Bone marrow (tissue), 2 donors: ENCODE measurements at regions not wholly inside any gene's neighbourhood (a gene's known extent, or its start where the extent isn't known, plus 50 kb on each side); places are given as distances from the start of the nearest gene placed in this dataset.
A peak's percentile ranks its signal among the peaks of the same experiment; 100 is the strongest.

ENCODE experiments used
- DNase-seq, 2 donors: peaks; one replicate each; lab custom pipeline; 2025; lab: John Stamatoyannopoulos, UW

DNA sequence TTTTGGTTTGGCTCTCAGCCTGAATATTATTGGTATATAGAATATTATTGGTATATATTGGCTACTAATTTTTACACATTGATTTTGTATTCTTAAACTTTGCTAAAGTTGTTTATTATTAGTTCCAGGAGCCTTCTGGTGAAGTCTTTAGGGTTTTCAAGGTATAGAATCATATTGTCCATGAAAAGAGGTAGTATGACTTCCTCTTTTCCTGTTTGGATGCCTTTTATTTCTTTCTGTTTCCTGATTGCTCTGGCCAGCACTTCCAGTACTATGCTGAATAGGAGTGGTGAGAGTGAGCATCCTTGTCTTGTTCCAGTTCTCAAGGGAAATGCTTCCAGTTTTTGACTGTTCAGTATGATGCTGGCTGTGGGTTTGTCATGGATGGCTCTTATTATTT is 107.3 kb upstream of the LIPC start:
- DNase-seq = no peak

DNA sequence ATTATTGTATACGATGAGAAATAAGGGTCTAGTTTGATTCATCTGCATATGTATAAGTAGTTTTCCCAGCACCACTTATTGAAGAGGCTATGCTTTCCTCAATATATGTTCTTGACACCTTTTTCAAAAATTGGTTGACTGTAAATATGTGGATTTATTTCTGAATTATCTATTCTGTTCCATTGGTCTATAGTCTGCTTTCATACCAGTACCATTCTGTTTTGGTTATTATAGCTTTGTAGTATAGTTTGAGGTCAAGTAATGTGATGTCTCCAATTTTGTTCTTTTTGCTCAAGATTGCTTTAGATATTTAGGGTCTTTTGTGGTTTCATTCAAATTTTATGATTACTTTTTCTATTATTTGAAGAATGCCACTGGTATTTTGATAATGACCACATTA is 103.8 kb upstream of the LIPC start:
- DNase-seq = no peak

DNA sequence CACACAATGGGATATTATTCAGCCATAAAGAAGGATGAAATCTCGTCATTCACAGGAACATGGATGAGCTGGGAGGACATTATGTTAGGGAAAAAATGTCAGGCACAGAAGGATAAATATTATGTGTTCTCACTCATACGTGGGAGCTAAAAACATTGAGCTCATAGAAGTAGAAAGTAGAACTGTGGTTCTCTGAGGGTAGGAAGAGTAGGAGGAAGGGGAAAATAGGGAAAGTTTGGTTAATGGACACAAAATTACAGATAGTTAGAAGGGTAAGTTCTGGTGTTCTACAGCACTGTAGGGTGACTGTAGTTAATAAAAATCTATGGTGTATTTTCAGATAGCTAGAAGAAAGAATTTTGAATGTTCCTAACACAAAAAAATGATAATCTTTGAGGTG is 102.6 kb upstream of the LIPC start:
- no peak for DNase-seq

DNA sequence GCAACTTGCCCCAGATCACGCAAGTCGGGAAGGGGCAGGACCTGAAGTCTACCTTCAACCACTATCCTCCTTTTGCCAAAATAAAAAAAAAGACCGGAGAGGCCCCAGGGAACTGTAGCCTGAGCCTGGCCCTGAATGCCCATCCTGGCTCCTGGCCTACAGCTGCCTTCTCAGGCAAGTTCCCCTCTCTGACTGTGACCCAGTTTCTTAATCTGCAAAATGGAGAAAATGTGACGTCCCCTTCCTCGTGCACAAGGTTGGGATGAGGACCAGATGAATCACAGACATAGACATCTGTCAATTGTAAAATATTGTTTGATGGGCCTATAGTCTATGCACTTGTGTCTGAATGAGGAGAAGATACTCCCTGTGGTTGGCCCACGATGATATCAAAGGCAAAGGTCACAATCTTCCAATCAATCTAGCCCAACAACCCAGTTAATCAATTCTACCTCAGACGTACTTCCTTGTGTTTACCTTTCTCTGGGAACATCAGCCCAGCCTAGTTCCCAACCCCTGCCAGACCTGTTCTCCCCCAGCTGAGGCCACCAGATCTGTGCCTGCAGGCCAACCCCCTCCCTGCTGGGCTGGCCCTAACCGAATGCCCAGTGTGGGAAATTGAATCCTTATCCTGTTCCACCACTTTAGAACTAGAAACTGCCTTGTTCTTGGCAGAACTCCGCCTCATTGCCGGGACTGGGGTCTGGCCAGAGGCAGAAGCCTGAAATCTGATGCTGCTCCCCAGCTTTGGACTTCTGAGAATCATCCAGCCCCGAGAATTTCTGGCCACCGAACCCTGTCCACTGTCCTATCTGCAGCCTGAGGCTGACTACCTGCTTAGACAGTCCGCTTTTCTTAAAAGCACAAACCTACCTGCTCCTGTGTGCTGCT is 101.8 kb upstream of the LIPC start:
- no peak for DNase-seq

DNA sequence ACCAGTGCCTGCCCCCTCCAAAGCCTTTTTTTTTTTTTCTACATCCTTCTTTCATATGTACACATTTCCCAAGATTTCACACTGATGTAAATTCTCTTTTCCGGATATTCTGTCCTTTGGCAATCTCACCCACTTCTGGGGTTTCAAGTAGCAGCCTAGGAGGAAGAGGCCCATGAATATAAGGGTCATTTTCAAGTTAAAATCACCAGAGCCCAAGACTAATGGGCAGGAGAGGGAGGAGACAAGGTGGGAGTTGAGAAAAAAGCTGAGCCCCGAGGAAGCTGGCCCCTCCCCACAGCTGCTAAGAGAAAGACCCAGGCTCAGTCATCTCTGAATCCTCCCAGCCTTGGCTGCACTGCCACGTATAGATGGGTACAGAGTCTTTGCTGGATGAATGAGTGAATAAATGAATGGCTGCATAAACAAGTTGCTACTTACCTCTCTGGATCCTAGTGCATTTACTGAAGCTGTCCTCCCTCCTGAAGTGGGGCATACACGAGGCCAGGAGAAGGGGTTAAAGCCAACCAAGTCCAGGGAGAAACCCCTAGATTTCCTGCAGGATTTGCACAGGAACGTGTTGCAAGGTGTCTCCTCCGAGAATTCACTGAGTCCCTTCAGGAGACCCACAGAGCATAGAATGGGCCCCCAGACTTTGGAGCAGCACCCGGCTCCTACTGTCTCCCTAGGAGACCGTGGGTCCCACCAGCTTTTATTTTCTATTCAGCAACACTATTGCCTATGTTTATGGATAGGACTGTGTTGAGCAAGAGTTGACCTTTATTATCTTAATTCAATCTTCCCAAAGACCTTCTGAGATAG is 100.8 kb upstream of the LIPC start:
- no peak for DNase-seq

DNA sequence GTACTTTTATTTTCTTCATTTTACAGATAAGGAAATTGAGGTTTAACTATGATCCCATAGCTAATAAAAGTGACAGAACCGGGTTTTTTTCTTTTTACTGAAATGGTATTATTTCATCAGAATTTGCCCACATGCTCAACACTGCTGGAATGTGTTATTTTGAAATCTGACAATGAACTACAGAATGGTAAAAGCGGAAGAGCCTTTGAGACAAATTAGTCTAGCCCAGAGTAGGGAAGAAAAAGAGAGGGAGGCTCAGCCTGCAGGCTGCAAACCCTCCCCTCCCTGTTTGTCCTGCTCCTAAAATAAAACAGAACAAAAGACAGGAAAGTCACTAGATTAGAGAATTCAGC is 100.3 kb upstream of the LIPC start:
- peak in 1 of 2 donors; percentile 87 for DNase-seq

DNA sequence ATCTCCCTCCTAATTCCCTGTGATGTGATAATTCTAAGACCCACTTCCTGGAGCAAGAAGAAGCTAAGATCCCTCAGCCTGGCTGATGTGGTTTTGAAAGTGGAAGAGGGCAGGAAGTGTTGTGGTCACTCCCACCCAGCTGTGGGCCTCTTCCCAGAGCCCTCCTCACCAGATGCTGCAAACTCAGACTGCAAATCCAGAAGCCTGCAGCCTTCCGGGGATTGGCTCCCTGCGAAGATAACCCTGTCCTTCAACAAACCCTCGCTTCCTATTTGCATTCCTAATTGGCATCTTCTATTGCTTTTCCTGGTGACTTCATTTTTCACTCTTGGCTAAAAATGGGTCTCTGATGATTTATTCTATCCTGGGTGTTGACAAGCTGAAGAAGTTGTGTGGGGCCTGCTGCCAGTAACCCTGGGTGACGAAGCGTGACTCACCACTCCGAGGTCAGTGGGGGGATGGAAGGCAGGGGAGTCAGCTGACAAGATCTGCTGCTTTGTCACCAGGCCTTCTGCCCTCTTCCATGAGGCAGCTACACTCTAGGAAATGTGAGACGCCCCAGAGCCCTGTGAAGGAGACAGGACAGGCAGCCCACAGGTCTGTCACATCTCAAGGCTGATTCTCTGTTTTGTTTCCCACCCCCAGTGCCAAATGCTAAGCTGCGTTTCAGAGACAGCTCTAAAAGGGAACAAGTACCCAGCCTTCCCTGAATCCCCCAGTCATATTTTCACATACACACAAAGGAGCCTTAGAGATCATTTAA is 99.7 kb upstream of the LIPC start:
- DNase-seq = peak; percentile 73 to 97

DNA sequence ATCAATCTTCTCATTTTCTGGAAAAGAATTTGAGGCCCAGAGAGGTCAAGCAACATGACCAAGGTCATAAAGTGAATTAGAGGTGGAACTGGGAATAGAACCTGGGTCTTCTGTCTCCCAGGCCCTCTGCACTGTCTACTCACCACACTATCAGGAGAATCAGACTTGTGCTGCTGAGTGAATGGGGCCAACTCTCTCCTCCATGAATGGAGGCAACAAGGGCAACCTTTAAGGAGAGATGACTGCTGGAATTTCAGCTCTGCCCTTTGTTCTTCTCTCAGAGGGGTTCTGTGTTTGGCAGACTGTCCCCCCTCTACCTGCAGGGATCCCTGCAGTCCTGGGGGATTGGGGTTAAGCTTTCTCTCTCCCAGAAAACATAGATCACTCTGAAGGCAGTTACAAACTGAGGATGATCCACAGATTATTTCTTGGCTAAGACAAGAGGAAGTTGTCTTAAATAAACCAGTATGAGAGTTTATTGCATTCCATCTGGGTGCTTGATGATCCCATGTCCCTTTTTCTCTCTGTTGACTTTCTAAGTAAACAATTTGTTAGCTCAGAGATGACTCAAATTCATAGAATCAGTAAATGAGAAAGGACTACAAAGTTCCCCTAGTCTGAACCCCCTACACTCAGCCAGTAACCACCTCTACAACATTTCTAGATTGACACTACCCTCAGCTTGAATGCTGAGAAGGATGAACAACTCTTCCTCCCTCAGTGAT is 99.0 kb upstream of the LIPC start:
- DNase-seq = no peak

DNA sequence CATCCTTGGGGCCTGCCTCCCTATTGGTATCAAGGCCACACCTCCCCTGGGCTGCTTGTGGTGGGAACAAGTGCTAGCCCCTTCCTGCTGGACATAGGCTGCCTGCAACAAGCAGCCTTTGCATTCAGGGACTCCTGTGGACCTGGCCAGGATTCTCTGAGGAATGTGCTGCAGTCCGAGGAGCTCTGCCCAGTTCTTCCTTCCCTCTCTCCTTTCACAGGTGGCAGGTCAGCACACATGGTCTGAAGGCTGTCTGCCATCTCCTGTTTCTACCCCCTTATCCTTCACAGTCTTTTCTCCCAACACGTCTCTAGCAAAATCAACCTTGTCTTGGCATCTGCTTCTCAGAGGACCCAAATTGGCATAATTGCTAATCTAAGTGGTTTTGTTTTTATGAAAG is 97.0 kb upstream of the LIPC start:
- DNase-seq = no peak

DNA sequence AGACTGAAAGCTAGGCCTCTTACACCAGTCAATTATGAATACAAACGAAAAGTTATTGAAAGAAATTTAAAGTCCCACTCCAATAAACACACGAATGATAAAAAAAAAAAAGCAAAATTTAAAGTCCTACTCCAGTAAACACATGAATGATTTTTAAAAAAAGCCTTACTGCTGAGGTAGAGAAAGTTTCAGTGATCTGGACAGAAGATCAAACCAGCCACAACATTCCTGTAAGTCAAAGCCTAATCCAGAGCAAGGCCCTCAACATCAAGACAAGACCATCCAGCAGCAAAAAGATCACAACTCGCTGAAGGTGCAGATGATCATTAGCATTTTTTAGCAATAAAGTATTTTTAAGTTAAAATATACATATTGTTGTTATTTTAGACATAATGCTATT is 95.6 kb upstream of the LIPC start:
- DNase-seq = no peak

DNA sequence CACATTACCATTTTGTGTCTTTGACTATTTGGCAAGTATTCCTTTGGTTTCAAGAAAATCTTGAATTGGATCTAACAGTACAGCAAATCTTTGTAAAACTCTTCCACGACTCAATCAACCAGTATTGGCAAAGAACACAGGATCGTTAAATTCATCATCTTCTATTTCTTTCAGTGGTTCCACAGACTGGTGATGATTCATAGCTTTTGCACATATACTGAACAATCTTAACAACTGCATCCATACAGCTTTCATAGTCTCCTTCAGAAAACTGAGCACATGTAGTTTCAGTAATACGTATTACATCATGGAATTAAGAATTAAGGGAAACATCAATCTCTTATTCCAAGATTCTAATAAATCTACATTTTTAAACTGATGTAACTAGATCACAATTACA is 91.6 kb upstream of the LIPC start:
- DNase-seq = no peak

DNA sequence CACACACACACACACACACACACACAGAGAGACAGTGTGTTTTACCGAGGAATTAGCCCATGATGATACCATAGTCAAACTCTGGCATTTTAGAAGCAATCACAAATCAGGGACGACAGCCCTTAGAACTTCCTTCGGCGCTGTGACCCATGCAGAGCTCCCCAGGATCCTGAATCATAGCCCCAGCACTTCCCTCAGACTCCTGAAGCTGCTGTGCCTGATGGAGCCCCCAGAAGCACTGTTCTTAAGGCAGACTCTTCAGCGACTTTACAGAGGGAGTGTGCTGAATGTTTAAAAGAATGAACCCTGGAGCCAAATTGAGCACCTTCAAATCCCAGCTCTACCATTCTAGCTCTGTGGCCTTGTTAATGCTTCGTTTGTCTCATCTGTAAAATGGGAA is 89.3 kb upstream of the LIPC start:
- DNase-seq = no peak

DNA sequence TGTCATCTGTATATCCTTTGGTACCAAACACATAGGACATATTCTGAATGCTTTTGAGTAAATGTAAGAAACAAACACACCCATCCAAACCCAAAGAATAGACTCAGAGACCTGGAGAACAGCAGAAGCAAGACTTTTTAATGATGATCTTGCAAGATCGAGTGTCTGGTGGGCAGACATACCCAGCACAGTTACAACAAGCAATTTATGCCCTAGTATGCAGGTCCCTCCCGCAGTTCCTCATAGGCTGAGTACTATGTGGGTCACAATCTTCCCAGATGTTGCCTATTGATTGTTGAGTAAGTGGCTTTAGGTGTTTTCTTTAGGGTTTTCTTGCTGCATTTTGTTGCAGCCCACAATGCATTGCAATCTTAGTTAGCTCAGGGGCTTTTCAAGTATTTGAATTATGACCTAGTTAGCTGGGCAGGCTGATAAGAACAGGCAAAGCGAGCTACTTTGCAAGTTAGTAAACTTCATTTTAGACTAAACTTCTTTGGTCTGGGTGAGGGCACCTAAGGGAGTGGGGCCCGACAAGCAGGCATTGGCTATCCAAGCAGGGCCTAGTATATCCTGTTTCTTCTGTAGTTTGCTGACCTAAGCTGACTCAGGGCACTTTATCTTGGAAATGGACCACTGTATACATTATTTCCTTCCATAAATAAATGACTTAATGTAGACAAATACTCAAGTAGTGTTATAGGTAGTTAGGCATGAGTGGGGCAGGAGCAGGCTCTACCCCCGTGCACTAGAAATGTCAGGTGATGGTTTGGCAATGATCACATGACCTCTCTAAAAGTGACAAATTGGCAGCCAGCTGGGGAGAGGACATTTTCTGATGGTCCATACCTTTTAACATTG is 87.3 kb upstream of the LIPC start:
- no peak for DNase-seq

DNA sequence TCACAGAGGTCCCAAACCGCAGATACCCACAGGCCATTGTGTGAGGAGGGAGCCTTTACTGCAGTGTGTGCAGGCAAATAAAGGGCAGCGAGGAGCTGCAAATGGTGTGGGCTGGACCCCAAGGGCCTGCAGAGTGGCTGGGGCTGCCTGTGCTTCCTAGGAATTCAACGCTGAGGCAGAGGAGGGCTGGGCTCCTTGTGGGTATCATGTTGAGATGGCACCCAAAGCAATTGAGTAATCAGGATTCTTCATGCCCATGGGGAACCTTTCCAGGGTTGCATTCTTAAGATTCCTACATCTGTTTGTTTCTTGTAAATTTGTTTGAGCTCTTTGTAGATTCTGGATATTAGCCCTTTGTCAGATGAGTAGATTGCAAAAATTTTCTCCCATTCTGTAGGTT is 85.4 kb upstream of the LIPC start:
- no peak for DNase-seq

DNA sequence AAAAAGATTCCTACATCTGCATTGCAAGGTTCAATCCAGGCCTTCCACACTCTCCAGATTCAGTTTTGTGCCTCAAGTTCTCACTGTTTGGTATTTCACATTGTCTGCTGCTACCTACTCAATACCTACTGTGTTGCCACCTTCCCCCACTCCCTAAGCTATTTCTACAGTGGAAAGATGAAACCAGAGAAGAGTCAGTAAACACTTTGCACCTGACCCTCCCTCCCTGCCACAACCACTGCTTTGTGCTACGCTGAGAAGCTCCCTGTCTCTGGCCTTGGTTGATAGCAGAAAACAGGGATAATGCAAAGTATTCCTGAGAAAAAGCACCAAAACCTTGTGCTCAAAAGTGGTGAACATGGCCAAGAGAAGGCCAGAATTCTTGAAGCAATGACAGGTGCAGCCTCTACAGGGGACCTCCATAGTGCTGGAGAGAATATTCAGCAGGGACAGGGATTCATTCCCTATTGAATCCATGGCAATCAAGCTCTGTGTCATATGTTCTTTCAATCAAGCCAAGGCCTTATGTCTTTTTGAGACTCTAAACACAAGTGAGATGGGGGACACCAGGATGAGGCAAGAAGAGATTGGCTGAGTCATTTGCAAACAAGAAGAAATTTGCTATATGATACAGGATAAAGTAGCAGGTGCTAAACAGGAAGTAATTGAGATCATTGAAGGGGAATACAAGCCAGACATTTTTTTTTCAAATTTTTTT is 83.5 kb upstream of the LIPC start:
- peak in 1 of 2 donors; percentile 32 for DNase-seq

DNA sequence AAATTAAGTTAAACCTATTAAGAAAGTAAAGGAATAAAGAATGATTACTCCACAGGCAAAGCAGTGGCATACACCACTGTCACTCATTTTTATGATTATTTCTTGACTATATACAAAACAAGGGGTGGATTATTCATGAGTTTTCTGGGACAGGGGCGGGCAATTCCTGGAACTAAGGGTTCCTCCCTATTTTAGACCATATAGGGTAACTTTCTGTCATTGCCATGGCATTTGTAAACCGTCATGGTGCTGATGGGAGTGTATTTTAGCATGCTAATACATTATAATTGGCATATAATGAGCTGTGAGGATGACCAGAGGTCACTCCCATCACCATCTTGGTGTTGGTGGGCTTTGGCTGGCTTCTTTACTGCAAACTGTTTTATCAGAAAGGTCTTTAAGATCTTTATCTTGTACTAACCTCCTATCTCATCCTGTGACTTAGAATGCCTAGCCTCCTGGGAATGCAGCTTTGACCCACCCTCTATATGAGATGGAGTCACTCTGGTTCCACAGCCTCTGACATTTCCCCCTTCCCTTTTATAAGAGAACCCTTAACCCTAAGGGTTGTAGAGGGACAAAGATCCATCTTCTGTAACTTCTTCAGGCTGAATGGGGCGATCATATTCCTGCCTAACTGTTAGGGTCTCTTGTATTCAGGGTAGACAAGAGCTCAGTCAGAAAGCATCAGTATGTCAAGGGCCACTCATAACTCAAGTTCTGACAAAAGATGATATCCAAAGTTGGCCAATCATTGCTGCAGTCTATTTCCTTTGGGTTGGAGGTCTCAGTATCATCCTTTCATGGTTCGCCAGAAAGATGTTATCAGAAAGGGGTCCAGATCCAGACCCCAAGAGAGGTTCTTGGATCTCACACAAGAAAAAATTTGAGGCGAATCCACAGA is 79.5 kb upstream of the LIPC start:
- DNase-seq = no peak

DNA sequence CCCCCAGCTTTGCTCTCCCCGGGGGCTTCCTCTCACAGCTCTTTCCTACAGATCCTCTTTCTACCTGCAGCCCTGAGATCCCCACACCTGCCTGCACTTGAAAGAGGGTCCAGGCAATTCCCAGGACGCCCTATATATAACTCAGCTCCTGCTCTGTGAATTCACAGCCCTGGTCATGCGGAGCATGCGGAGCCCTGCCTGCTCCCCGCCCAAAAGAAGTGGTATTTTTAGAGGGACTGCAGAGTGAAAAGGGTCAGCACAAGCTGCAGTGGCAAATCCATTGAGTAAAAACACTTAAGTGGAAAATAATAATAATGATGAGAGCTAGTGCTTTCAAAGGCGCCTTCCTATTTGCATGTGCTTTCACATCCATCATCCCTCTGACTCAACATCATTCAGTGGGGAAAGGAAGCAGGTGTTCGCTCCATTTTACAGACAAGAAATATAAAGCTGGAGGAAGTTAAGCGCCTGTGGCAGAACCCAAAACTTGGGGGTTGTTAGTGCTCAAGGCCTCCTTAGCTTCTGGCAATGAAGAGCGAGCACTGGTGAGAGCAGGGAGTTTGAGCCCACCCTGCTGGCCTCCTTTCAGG is 76.3 kb upstream of the LIPC start:
- DNase-seq = no peak

DNA sequence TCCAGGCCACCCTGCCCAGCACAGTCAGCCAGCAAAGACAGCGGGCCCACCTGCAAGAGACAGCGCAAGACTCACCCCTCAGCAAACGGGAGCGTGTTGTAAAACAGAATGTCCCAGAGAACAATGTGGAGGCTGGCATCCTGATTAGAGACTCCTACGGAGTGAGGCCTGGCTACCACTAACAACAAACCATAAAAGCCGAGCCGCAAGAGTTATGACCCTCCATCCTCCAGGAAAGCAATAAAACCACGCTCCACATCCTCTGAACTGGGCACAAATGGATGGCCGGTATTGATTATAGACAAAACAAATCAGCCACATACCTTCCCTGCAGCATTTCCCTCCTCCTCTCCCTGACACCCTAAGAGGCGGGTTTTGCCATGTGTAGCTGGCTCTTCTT is 75.8 kb upstream of the LIPC start:
- no peak for DNase-seq
